Mucosa of descending colon (tissue), 3 donors: ENCODE measurements at regions not wholly inside any gene's neighbourhood (a gene's known extent, or its start where the extent isn't known, plus 50 kb on each side); places are given as distances from the start of the nearest gene placed in this dataset.
A peak's percentile ranks its signal among the peaks of the same experiment; 100 is the strongest.

Source experiments
- ATAC-seq: fragments of 200-7000 bp; cut with Tn5 transposase; one replicate; pipeline ENCODE4 v1.9.1; 2020; ENCODE audit warnings: mild to moderate bottlenecking, moderate library complexity
- DNase-seq, 3 donors: peaks; one replicate each; pipeline ENCODE4 v3.0.0-alpha.2; 2020
- H3K36me3 ChIP-seq: fragments of 200-600 bp; one replicate; pipeline ENCODE4 v1.8.0; 2021; ENCODE audit warnings: low read depth, mild to moderate bottlenecking
- H3K4me1 ChIP-seq: fragments of 200-600 bp; one replicate; pipeline ENCODE4 v1.8.0; 2021; ENCODE audit warnings: low read depth, mild to moderate bottlenecking
- H3K4me3 ChIP-seq: fragments of 200-600 bp; one replicate; pipeline ENCODE4 v1.8.0; 2021; ENCODE audit warnings: mild to moderate bottlenecking
- H3K9me3 ChIP-seq: fragments of 200-600 bp; one replicate; pipeline ENCODE4 v1.8.0; 2021; ENCODE audit warnings: mild to moderate bottlenecking
- CTCF ChIP-seq: fragments of 200-600 bp; IDR thresholded peaks from one replicate; pipeline ENCODE4 v1.8.0; 2022; ENCODE audit warnings: antibody characterized with exemption, mild to moderate bottlenecking
- intact Hi-C, 2 donors: fragments of 100-400 bp; cut with DNase I in 1 of 2; cut with micrococcal nuclease in 1 of 2; formaldehyde crosslinking; loops; one replicate each; pipeline versions ENCODE4 v1.11.0 to v1.11.1; 2022; cut with DNase I, micrococcal nuclease
- donor health status: DM: no; HTN: no; CAD: no; lungs with moderate emphysema.
- donor health status: DM: no; HTN: no; CAD: no.
- donor health status: DM: no; HTN: yes; CAD: no.

GRCh38 chr4:99722725-99723124 is 65.1 kb upstream of the C4orf54 start:
- Histone ChIP-seq H3K4me1 (no peaks in the 10 kb centered on the region), H3K4me3 (no peak overlapping the region), H3K9me3 (no peaks in the 10 kb centered on the region), H3K36me3 (no peaks in the 10 kb centered on the region)
- intact Hi-C loops = no loop called here
- peak; percentile 21 for ATAC-seq
- no peak for DNase-seq
- TF ChIP-seq CTCF = no peak

GRCh38 chr4:99722006-99722405 is 64.4 kb upstream of the C4orf54 start:
- intact Hi-C loops = no loop called here
- no peaks in the 10 kb centered on the region for H3K4me1 ChIP-seq
- no peak for TF ChIP-seq CTCF
- ATAC-seq (no peak), DNase-seq (no peak)
- H3K9me3 ChIP-seq = no peaks in the 10 kb centered on the region
- no peak overlapping the region for H3K4me3 ChIP-seq
- H3K36me3 ChIP-seq = no peaks in the 10 kb centered on the region

GRCh38 chr4:99720206-99720605 is 62.6 kb upstream of the C4orf54 start:
- no peak for TF ChIP-seq CTCF
- H3K4me1 ChIP-seq = no peaks in the 10 kb centered on the region
- DNase-seq = no peak
- intact Hi-C loops = no loop called here
- H3K36me3 ChIP-seq = no peaks in the 10 kb centered on the region
- H3K9me3 ChIP-seq = no peaks in the 10 kb centered on the region
- ATAC-seq = no peak
- no peak overlapping the region for H3K4me3 ChIP-seq

GRCh38 chr4:99716996-99717395 is 59.4 kb upstream of the C4orf54 start:
- ATAC-seq = no peak
- intact Hi-C loops = no loop called here
- TF ChIP-seq CTCF = no peak

GRCh38 chr4:99715286-99715685 is 57.7 kb upstream of the C4orf54 start:
- intact Hi-C loops = no loop called here
- Histone ChIP-seq H3K4me3 (no peak overlapping the region), H3K9me3 (no peaks in the 10 kb centered on the region), H3K4me1 (no peaks in the 10 kb centered on the region), H3K36me3 (no peaks in the 10 kb centered on the region)
- ATAC-seq (no peak), DNase-seq (no peak)
- TF ChIP-seq CTCF = no peak

More at GRCh38 chr4:99716996-99717395, 59.4 kb upstream of the C4orf54 start:
- no peak overlapping the region for H3K4me3 ChIP-seq
- no peaks in the 10 kb centered on the region for H3K9me3 ChIP-seq
- no peaks in the 10 kb centered on the region for H3K4me1 ChIP-seq
- H3K36me3 ChIP-seq = no peaks in the 10 kb centered on the region
- DNase-seq = no peak

GRCh38 chr4:99714179-99714578 is 56.6 kb upstream of the C4orf54 start:
- no peak for ATAC-seq
- intact Hi-C loops = no loop called here
- no peak for DNase-seq

More at GRCh38 chr4:99714179-99714578, 56.6 kb upstream of the C4orf54 start:
- H3K4me1 ChIP-seq = no peaks in the 10 kb centered on the region
- H3K36me3 ChIP-seq = no peaks in the 10 kb centered on the region
- no peak overlapping the region for H3K4me3 ChIP-seq
- no peak for TF ChIP-seq CTCF
- H3K9me3 ChIP-seq = no peaks in the 10 kb centered on the region
